ENCODE measurements at regions not wholly inside any gene's neighbourhood (a gene's known extent, or its start where the extent isn't known, plus 50 kb on each side); places are given as distances from the start of the nearest gene placed in this dataset.
"Not testable (repeated sequence)": the region's sequence is repeated elsewhere in the genome, so short reads cannot be mapped to it uniquely, and the experiment has no call there.

- TF ChIP-seq CTCF (IDR thresholded peaks at IDR 0.05; ENCODE audit: control insufficient read depth, extremely low read depth, insufficient read depth), result no peak
- no peak overlapping the region for H3K4me3 ChIP-seq (ENCODE audit: low read depth, low read length)
- DNase-seq (ENCODE audit: low read depth), result no peak
Observed at GRCh38 chr3:104428337-104428925, 938.3 kb upstream of the ALCAM start.

- no peak for TF ChIP-seq CTCF (IDR thresholded peaks at IDR 0.05; ENCODE audit: control insufficient read depth, extremely low read depth, insufficient read depth)
- no peak for DNase-seq (ENCODE audit: low read depth)
- H3K4me3 ChIP-seq (ENCODE audit: low read depth, low read length), result no peak overlapping the region
Observed at GRCh38 chr3:104429727-104430126, 937.0 kb upstream of the ALCAM start.

GRCh38 chr3:104436506-104436905 is 930.2 kb upstream of the ALCAM start:
- no peak overlapping the region for H3K4me3 ChIP-seq (ENCODE audit: low read depth, low read length)
- TF ChIP-seq CTCF (IDR thresholded peaks at IDR 0.05; ENCODE audit: control insufficient read depth, extremely low read depth, insufficient read depth), result no peak
- no peak for DNase-seq (ENCODE audit: low read depth)

GRCh38 chr3:104437131-104437750 is 929.5 kb upstream of the ALCAM start:
- TF ChIP-seq CTCF (IDR thresholded peaks at IDR 0.05; ENCODE audit: control insufficient read depth, extremely low read depth, insufficient read depth), result no peak
- no peak for DNase-seq (ENCODE audit: low read depth)
- no peak overlapping the region for H3K4me3 ChIP-seq (ENCODE audit: low read depth, low read length)

DNA sequence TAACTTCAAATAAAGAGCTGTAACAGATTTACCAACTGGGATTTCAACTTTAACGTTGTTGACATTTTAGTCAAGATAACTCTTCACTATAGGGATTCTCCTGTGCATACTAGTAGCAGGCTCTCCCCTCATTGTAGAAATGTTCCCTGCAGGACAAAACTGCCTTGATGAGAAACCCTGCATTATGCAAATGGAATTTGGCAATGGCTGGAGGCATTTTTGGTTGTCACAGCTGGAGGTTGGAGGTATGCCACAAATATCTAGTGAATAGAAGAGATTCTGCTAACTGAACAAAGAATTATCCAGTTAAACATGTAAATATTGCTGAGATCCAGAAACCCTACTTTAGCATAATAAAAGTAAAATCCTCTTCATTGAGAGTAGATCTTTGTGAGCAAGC is 928.8 kb upstream of the ALCAM start:
- H3K4me3 ChIP-seq (ENCODE audit: low read depth, low read length), result no peak overlapping the region
- no peak for TF ChIP-seq CTCF (IDR thresholded peaks at IDR 0.05; ENCODE audit: control insufficient read depth, extremely low read depth, insufficient read depth)
- DNase-seq (ENCODE audit: low read depth), result no peak

DNA sequence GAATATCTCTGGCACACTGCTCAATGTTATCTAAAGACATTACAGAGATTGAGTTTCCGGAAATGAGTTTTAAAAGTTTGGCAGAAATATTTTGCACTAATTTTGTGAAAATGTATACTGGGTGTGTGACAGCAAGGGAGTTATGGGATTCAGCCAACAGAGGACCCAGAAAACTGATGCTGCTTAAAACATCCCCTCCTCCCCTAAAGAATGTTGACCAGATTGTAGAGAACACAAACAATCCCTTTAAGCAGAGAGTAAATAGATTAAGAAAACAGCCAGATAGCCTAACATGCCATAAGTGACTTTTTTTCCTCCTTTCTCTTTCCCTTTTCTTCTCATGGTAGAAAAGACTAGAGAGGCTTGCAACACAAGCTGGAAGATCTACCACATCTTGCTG is 928.0 kb upstream of the ALCAM start:
- no peak overlapping the region for H3K4me3 ChIP-seq (ENCODE audit: low read depth, low read length)
- no peak for TF ChIP-seq CTCF (IDR thresholded peaks at IDR 0.05; ENCODE audit: control insufficient read depth, extremely low read depth, insufficient read depth)
- DNase-seq (ENCODE audit: low read depth), result no peak

DNA sequence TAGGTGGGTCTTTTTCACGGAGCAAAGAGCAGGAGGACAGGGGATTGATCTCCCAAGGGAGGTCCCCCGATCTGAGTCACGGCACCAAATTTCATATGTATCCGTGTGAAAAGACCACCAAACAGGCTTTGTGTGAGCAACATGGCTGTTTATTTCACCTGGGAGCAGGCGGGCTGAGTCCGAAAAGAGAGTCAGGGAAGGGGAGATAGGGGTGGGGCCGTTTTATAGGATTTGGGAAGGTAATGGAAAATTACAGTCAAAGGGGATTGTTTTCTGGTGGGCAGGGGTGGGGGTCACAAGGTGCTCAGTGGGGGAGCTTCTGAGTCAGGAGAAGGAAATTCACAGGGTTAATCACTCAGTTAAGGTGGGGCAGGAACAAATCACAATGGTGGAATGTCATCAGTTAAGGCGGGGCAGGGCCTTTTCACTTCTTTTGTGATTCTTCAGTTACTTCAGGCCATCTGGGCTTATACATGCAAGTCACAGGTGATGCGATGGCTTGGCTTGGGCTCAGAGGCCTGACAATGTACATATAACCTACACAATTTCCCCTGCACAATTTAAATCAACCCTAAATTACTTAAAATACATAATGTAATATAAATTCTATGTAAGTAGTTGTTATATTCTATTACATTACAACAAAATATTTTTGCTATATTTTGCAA is 921.3 kb upstream of the ALCAM start:
- not testable (repeated sequence) for DNase-seq (ENCODE audit: low read depth); H3K4me3 ChIP-seq (ENCODE audit: low read depth, low read length)
